Choroid plexus epithelial cell (primary cell): ENCODE measurements at regions not wholly inside any gene's neighbourhood (a gene's known extent, or its start where the extent isn't known, plus 50 kb on each side); places are given as distances from the start of the nearest gene placed in this dataset.
A peak's percentile ranks its signal among the peaks of the same experiment; 100 is the strongest.

Experiments
- DNase-seq: peaks from one replicate; pipeline ENCODE4 v3.0.0-alpha.2; 2010; ENCODE audit warnings: low read depth
- H3K4me3 ChIP-seq: 2 replicates; pipeline ENCODE4 v1.5.1; 2011; ENCODE audit warnings: low read depth, mild to moderate bottlenecking, control low read depth, low read length, moderate library complexity
- CTCF ChIP-seq: conservative IDR thresholded peaks from 2 replicates; pipeline ENCODE4 v1.5.1; 2011; ENCODE audit warnings: low read depth, mild to moderate bottlenecking, control low read depth, inconsistent platforms, low read length, moderate library complexity

- DNase-seq = no peak
- no peak overlapping the region for H3K4me3 ChIP-seq
- no peak for TF ChIP-seq CTCF
Measured at GRCh38 chr10:28850784-28851183, 173.5 kb downstream of the BAMBI start.

- TF ChIP-seq CTCF = no peak
- DNase-seq = peak; percentile 65
- H3K4me3 ChIP-seq = no peak overlapping the region
Measured at GRCh38 chr10:28853195-28853594, 175.9 kb downstream of the BAMBI start.

GRCh38 chr10:28857164-28857563, 179.8 kb downstream of the BAMBI start:
- TF ChIP-seq CTCF = no peak
- no peak overlapping the region for H3K4me3 ChIP-seq
- DNase-seq = no peak

GRCh38 chr10:28858646-28859045, 181.3 kb downstream of the BAMBI start:
- H3K4me3 ChIP-seq = no peak overlapping the region
- no peak for TF ChIP-seq CTCF
- no peak for DNase-seq

- no peak overlapping the region for H3K4me3 ChIP-seq
- no peak for TF ChIP-seq CTCF
Measured at GRCh38 chr10:28859791-28860190, 182.5 kb downstream of the BAMBI start.

GRCh38 chr10:28862219-28862618, 184.9 kb downstream of the BAMBI start:
- TF ChIP-seq CTCF = no peak
- no peak overlapping the region for H3K4me3 ChIP-seq
- DNase-seq = no peak

More at GRCh38 chr10:28859791-28860190, 182.5 kb downstream of the BAMBI start:
- no peak for DNase-seq

- no peak overlapping the region for H3K4me3 ChIP-seq
- TF ChIP-seq CTCF = no peak
- DNase-seq = no peak
Measured at GRCh38 chr10:28869606-28870201, 192.4 kb downstream of the BAMBI start.
